ENCODE measurements at regions not wholly inside any gene's neighbourhood (a gene's known extent, or its start where the extent isn't known, plus 50 kb on each side); places are given as distances from the start of the nearest gene placed in this dataset.

DNA sequence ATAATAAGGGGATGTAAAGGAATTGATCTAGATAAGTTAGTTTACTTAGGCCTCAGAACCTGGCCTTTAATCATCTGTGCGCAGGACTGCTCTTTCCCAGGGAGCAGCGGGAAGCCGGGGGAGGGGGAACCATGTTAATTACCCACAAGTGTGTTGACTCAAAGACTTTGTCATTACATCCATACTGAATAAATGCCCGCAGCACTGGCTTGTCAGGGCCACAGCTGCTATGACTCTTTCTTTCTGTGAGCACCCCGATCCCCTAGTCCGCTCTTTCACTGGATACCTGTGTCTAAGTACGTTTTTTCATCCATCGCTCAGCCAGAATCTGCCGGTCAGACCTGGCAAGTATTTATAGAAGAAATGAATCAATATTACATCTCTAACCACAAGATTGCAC, 249.3 kb upstream of the DMRT1 start:
- H3K4ac ChIP-seq (replicated peaks; ENCODE audit: insufficient read length, low read depth, low read length) = no peak overlapping the region
- no peak overlapping the region for H3K23ac ChIP-seq (ENCODE audit: insufficient read length)
- H4K5ac ChIP-seq (ENCODE audit: insufficient read length, low read depth, low read length) = no peak overlapping the region
- no peak overlapping the region for H2AFZ ChIP-seq (ENCODE audit: low read length)
- H2AK5ac ChIP-seq (ENCODE audit: low read depth, low read length) = no peak overlapping the region
- no peak overlapping the region for H3K9ac ChIP-seq (replicated peaks in 1 of 4; ENCODE audit: extremely low read depth in 1 of 4, low read depth in 3 of 4, low read length in 3 of 4)
- no peaks in the 10 kb centered on the region; the same call in 1 of the 2 replicates for H3K79me1 ChIP-seq (ENCODE audit: low read depth, low read length)
- no peaks in the 10 kb centered on the region for H3K27me3 ChIP-seq (replicated peaks in 1 of 4; ENCODE audit: control insufficient read depth in 3 of 4, extremely low read depth in 1 of 4, insufficient read depth in 3 of 4, low read length in 3 of 4)
- TF ChIP-seq EP300 (IDR thresholded peaks at IDR 0.05; ENCODE audit: borderline replicate concordance in 1 of 2, low read depth in 2 of 2, low read length in 2 of 2) = no peak
- TF ChIP-seq RXRA (IDR thresholded peaks at IDR 0.05; ENCODE audit: insufficient read depth, low read depth, low read length) = no peak
- TF ChIP-seq RNF2 (IDR thresholded peaks at IDR 0.05; ENCODE audit: borderline replicate concordance, low read depth, low read length, missing control alignments, poor library complexity, severe bottlenecking) = no peak
- TF ChIP-seq GABPA (IDR thresholded peaks at IDR 0.05; ENCODE audit: borderline replicate concordance, insufficient read depth, low read length) = no peak
- no peak for TF ChIP-seq CBX5 (IDR thresholded peaks at IDR 0.05; ENCODE audit: low read depth, low read length)
- no peak for TF ChIP-seq CEBPB (IDR thresholded peaks at IDR 0.05; ENCODE audit: low read depth, low read length)
- TF ChIP-seq KDM1A (IDR thresholded peaks at IDR 0.05; ENCODE audit: borderline replicate concordance, low read length) = no peak
- no peak for TF ChIP-seq CHD2 (IDR thresholded peaks at IDR 0.05; ENCODE audit: low read length)
- no peak for TF ChIP-seq NANOG (IDR thresholded peaks at IDR 0.05; ENCODE audit: insufficient read depth, low read depth, low read length, poor library complexity, severe bottlenecking)
- TF ChIP-seq, protein P1, sequence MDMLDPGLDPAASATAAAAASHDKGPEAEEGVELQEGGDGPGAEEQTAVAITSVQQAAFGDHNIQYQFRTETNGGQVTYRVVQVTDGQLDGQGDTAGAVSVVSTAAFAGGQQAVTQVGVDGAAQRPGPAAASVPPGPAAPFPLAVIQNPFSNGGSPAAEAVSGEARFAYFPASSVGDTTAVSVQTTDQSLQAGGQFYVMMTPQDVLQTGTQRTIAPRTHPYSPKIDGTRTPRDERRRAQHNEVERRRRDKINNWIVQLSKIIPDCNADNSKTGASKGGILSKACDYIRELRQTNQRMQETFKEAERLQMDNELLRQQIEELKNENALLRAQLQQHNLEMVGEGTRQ (IDR thresholded peaks at IDR 0.05; ENCODE audit: low read length) = no peak
- TF ChIP-seq EZH2 (IDR thresholded peaks at IDR 0.05; ENCODE audit: low read depth, low read length, severe bottlenecking) = no peak
- TF ChIP-seq ASH2L (IDR thresholded peaks at IDR 0.05; ENCODE audit: low read length) = no peak
- peaks cover 0 to 3% of the 10 kb centered on the region in 2 experiments for H4K20me1 ChIP-seq (replicated peaks in 1 of 2; ENCODE audit: control insufficient read depth in 1 of 2, insufficient read depth in 2 of 2, low read length in 2 of 2)
- H3K4me3 ChIP-seq (ENCODE audit: extremely low read depth in 1 of 4, insufficient read depth in 2 of 4, low read depth in 3 of 4, low read length in 4 of 4) = no peak overlapping the region
- ChIA-PET POLR2A (ENCODE audit: partially characterized antibody) (no interaction called here), CTCF (ENCODE audit: partially characterized antibody) (no interaction called here)
- H2BK120ac ChIP-seq (replicated peaks; ENCODE audit: low read depth, low read length) = no peak overlapping the region
- DNase-seq (ENCODE audit: low read depth in 1 of 2, low spot score in 2 of 2) (no peak), FAIRE-seq (no peak)
- H3K14ac ChIP-seq (ENCODE audit: insufficient read length) = no peak overlapping the region
- H3K9me3 ChIP-seq (ENCODE audit: insufficient read depth in 2 of 2, low read depth in 1 of 2, low read length in 1 of 2) = no peaks in the 10 kb centered on the region
- H3K36me3 ChIP-seq (ENCODE audit: control insufficient read depth in 2 of 4, insufficient read depth in 4 of 4, low read length in 3 of 4) = no peaks in the 10 kb centered on the region
- H3K23me2 ChIP-seq (ENCODE audit: low read depth, low read length) = no peaks in the 10 kb centered on the region
- 87% methylated on average over 9 of the region's 9 CpGs; no CpG with 5 or more reads in 1 of the 2 experiments for WGBS, 2 experiments (ENCODE audit: extremely low coverage in 1 of 2, insufficient coverage in 1 of 2, insufficient read length in 1 of 2, insufficient replicate concordance in 2 of 2, low coverage in 1 of 2, low lambda C conversion rate in 2 of 2, missing lambda C conversion rate in 1 of 2)
- H3K56ac ChIP-seq (replicated peaks; ENCODE audit: insufficient read length, low read depth, low read length) = no peak overlapping the region
- H3K4me1 ChIP-seq (replicated peaks in 1 of 4; ENCODE audit: control insufficient read depth in 3 of 4, insufficient read depth in 4 of 4, low read length in 3 of 4) = peaks cover 0 to 4% (median under 1%) of the 10 kb centered on the region in 4 experiments; a peak in 3 of 7 replicates
- H3K79me2 ChIP-seq (ENCODE audit: control insufficient read depth in 1 of 2, insufficient read depth in 2 of 2, low read length in 2 of 2) = no peaks in the 10 kb centered on the region; a peak in 1 of 4 replicates
- no peak overlapping the region for H3K18ac ChIP-seq (ENCODE audit: extremely low read depth, low read length)
- H4K91ac ChIP-seq (replicated peaks; ENCODE audit: insufficient read length, low read length) = no peak overlapping the region
- no peak overlapping the region for H2BK12ac ChIP-seq (ENCODE audit: low read depth, low read length)
- H2BK5ac ChIP-seq (ENCODE audit: low read depth, low read length) = no peak overlapping the region
- H2BK20ac ChIP-seq (ENCODE audit: low read length) = no peak overlapping the region
- H4K8ac ChIP-seq (ENCODE audit: extremely low read depth, insufficient read depth, low read length) = no peak overlapping the region
- H3K4me2 ChIP-seq (ENCODE audit: insufficient read depth in 1 of 2, low read depth in 2 of 2, low read length in 2 of 2) = no peak overlapping the region
- no peak overlapping the region for H3K27ac ChIP-seq (ENCODE audit: low read depth, low read length)
- no peak overlapping the region for H2BK15ac ChIP-seq (ENCODE audit: low read length)

All from H1 (cell line).